ENCODE measurements at regions not wholly inside any gene's neighbourhood (a gene's known extent, or its start where the extent isn't known, plus 50 kb on each side); places are given as distances from the start of the nearest gene placed in this dataset.
"Not testable (repeated sequence)": the region's sequence is repeated elsewhere in the genome, so short reads cannot be mapped to it uniquely, and the experiment has no call there.

GRCh38 chrX:69431420-69431819 lies 72.7 kb upstream of the NALF2 start:
- no CpG with 5 or more reads among the region's 1 CpG for WGBS
- Histone ChIP-seq H3K36me3 (ENCODE audit: insufficient read depth, low read length) (no peaks in the 10 kb centered on the region), H3K27me3 (ENCODE audit: insufficient read depth, low read length) (no peaks in the 10 kb centered on the region), H3K4me3 (ENCODE audit: low read length) (no peak overlapping the region), H3K9ac (ENCODE audit: low read depth, low read length) (no peak overlapping the region), H3K4me1 (ENCODE audit: insufficient read depth, low read length) (no peaks in the 10 kb centered on the region), H3K27ac (ENCODE audit: low read depth, low read length) (no peak overlapping the region), H3K9me3 (ENCODE audit: insufficient read depth, low read depth, low read length) (no peaks in the 10 kb centered on the region)

GRCh38 chrX:69430785-69431184 lies 73.3 kb upstream of the NALF2 start:
- no peak overlapping the region for H3K27ac ChIP-seq (ENCODE audit: low read depth, low read length)
- H3K9me3 ChIP-seq (ENCODE audit: insufficient read depth, low read depth, low read length) = no peaks in the 10 kb centered on the region
- no peak overlapping the region for H3K4me3 ChIP-seq (ENCODE audit: low read length)
- no peaks in the 10 kb centered on the region for H3K27me3 ChIP-seq (ENCODE audit: insufficient read depth, low read length)
- no peaks in the 10 kb centered on the region for H3K4me1 ChIP-seq (ENCODE audit: insufficient read depth, low read length)
- 86% methylated on average over 1 of the region's 2 CpGs for WGBS
- no peaks in the 10 kb centered on the region for H3K36me3 ChIP-seq (ENCODE audit: insufficient read depth, low read length)
- no peak overlapping the region for H3K9ac ChIP-seq (ENCODE audit: low read depth, low read length)

- Histone ChIP-seq H3K4me3 (ENCODE audit: low read length) (no peak overlapping the region), H3K9ac (ENCODE audit: low read depth, low read length) (no peak overlapping the region), H3K27me3 (ENCODE audit: insufficient read depth, low read length) (no peaks in the 10 kb centered on the region), H3K9me3 (ENCODE audit: insufficient read depth, low read depth, low read length) (no peaks in the 10 kb centered on the region), H3K36me3 (ENCODE audit: insufficient read depth, low read length) (no peaks in the 10 kb centered on the region), H3K4me1 (ENCODE audit: insufficient read depth, low read length) (no peaks in the 10 kb centered on the region), H3K27ac (ENCODE audit: low read depth, low read length) (no peak overlapping the region)
- WGBS = 78% methylated on average over 6 of the region's 6 CpGs
These were observed 74.6 kb upstream of the NALF2 start for GRCh38 chrX:69429339-69430015.

GRCh38 chrX:69428216-69428615 lies 75.9 kb upstream of the NALF2 start:
- Histone ChIP-seq H3K4me1 (ENCODE audit: insufficient read depth, low read length) (no peaks in the 10 kb centered on the region), H3K27ac (ENCODE audit: low read depth, low read length) (no peak overlapping the region), H3K36me3 (ENCODE audit: insufficient read depth, low read length) (no peaks in the 10 kb centered on the region), H3K9me3 (ENCODE audit: insufficient read depth, low read depth, low read length) (no peaks in the 10 kb centered on the region), H3K4me3 (ENCODE audit: low read length) (no peak overlapping the region), H3K9ac (ENCODE audit: low read depth, low read length) (no peak overlapping the region), H3K27me3 (ENCODE audit: insufficient read depth, low read length) (no peaks in the 10 kb centered on the region)
- WGBS = 93% methylated on average over 2 of the region's 2 CpGs

DNA sequence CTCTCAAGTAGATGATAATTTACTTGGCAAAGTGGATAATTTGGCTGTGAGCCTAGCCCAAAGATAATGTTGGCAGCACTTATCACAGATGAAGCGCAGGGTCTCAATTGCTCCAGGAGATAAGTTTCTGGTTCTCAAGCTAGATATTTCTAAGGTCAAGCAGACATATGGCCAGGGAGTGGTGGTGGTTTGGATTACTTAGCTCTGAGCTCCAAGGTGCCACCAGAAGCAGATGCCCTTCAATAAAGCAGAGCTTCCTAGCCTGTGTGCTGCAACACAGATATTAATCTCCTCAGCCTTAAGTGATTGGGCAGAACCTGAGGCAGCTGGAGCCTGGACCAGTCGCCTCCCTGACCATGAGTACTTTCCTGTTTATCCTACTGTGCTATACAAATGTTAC lies 79.2 kb upstream of the NALF2 start:
- 89% methylated on average over 2 of the region's 2 CpGs for WGBS
- Histone ChIP-seq H3K4me3 (ENCODE audit: low read length) (no peak overlapping the region), H3K9me3 (ENCODE audit: insufficient read depth, low read depth, low read length) (no peaks in the 10 kb centered on the region), H3K27ac (ENCODE audit: low read depth, low read length) (no peak overlapping the region), H3K4me1 (ENCODE audit: insufficient read depth, low read length) (no peaks in the 10 kb centered on the region), H3K9ac (ENCODE audit: low read depth, low read length) (no peak overlapping the region), H3K36me3 (ENCODE audit: insufficient read depth, low read length) (no peaks in the 10 kb centered on the region), H3K27me3 (ENCODE audit: insufficient read depth, low read length) (no peaks in the 10 kb centered on the region)

GRCh38 chrX:69424161-69424560 lies 80.0 kb upstream of the NALF2 start:
- Histone ChIP-seq H3K9ac (ENCODE audit: low read depth, low read length) (no peak overlapping the region), H3K36me3 (ENCODE audit: insufficient read depth, low read length) (no peaks in the 10 kb centered on the region), H3K27me3 (ENCODE audit: insufficient read depth, low read length) (no peaks in the 10 kb centered on the region), H3K4me1 (ENCODE audit: insufficient read depth, low read length) (no peaks in the 10 kb centered on the region), H3K4me3 (ENCODE audit: low read length) (no peak overlapping the region), H3K27ac (ENCODE audit: low read depth, low read length) (no peak overlapping the region), H3K9me3 (ENCODE audit: insufficient read depth, low read depth, low read length) (no peaks in the 10 kb centered on the region)

GRCh38 chrX:69422208-69422607 lies 81.9 kb upstream of the NALF2 start:
- not testable (repeated sequence) for H3K4me1 ChIP-seq (ENCODE audit: insufficient read depth, low read length); H3K4me3 ChIP-seq (ENCODE audit: low read length); H3K9me3 ChIP-seq (ENCODE audit: insufficient read depth, low read depth, low read length); H3K27ac ChIP-seq (ENCODE audit: low read depth, low read length); H3K36me3 ChIP-seq (ENCODE audit: insufficient read depth, low read length); H3K9ac ChIP-seq (ENCODE audit: low read depth, low read length); H3K27me3 ChIP-seq (ENCODE audit: insufficient read depth, low read length)
- 85% methylated on average over 14 of the region's 19 CpGs for WGBS

DNA sequence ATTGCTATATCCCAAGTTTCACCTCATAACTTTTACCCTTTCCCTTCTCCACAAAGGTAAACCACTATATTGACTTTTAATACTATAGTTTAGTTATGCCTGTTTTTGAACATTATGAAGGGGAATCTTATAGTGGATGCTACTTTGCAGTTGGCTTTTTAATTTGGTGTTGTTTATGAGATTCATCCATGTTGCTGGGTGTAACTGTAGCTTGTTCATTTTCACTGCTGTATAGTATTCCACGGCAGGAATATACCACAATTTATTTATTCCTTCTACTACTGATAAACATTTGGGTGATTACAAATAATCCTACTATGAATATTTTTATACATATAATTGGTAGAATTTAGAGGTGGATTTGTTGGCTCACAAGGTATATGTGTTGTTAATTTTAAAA lies 88.4 kb upstream of the NALF2 start:
- no CpG with 5 or more reads among the region's 1 CpG for WGBS
- Histone ChIP-seq H3K4me3 (ENCODE audit: low read length) (no peak overlapping the region), H3K27me3 (ENCODE audit: insufficient read depth, low read length) (no peaks in the 10 kb centered on the region), H3K9ac (ENCODE audit: low read depth, low read length) (no peak overlapping the region), H3K36me3 (ENCODE audit: insufficient read depth, low read length) (no peaks in the 10 kb centered on the region), H3K4me1 (ENCODE audit: insufficient read depth, low read length) (no peaks in the 10 kb centered on the region), H3K27ac (ENCODE audit: low read depth, low read length) (no peak overlapping the region), H3K9me3 (ENCODE audit: insufficient read depth, low read depth, low read length) (no peaks in the 10 kb centered on the region)

- H3K27me3 ChIP-seq (ENCODE audit: insufficient read depth, low read length) = no peaks in the 10 kb centered on the region
- no peaks in the 10 kb centered on the region for H3K36me3 ChIP-seq (ENCODE audit: insufficient read depth, low read length)
- no peak overlapping the region for H3K9ac ChIP-seq (ENCODE audit: low read depth, low read length)
- WGBS = over 99% methylated on average over 3 of the region's 3 CpGs
- no peak overlapping the region for H3K27ac ChIP-seq (ENCODE audit: low read depth, low read length)
- no peaks in the 10 kb centered on the region for H3K4me1 ChIP-seq (ENCODE audit: insufficient read depth, low read length)
- H3K4me3 ChIP-seq (ENCODE audit: low read length) = no peak overlapping the region
- no peaks in the 10 kb centered on the region for H3K9me3 ChIP-seq (ENCODE audit: insufficient read depth, low read depth, low read length)
These were observed 91.5 kb upstream of the NALF2 start for GRCh38 chrX:69412661-69413060.

GRCh38 chrX:69398881-69399280 lies 105.2 kb upstream of the NALF2 start:
- Histone ChIP-seq H3K9ac (ENCODE audit: low read depth, low read length) (no peak overlapping the region), H3K27me3 (ENCODE audit: insufficient read depth, low read length) (no peaks in the 10 kb centered on the region), H3K36me3 (ENCODE audit: insufficient read depth, low read length) (no peaks in the 10 kb centered on the region), H3K4me3 (ENCODE audit: low read length) (no peak overlapping the region), H3K27ac (ENCODE audit: low read depth, low read length) (no peak overlapping the region), H3K4me1 (ENCODE audit: insufficient read depth, low read length) (peaks cover 20% of the 10 kb centered on the region), H3K9me3 (ENCODE audit: insufficient read depth, low read depth, low read length) (no peaks in the 10 kb centered on the region)

DNA sequence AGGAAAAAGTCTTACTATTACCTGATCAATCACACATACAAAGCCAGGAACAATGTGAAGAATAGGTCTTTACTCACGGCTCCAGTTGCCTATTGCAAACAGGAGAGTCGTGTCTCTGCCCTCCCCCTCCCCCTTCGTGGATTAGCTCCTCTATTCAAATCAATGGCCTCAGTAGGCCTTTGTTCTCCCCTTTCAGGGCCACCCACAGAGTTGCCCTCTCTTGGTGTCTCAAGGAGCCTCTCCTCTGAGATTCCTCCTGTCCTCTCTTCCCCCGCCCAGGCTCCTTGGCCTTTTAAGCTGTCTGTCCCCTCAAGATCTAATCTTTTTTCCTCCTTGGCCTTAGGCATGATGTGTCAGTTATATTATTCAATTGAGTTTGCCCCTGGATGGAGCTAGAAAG lies 107.2 kb upstream of the NALF2 start:
- no peaks in the 10 kb centered on the region for H3K36me3 ChIP-seq (ENCODE audit: insufficient read depth, low read length)
- H3K27ac ChIP-seq (ENCODE audit: low read depth, low read length) = no peak overlapping the region; the same call in 1 of the 2 replicates
- no peaks in the 10 kb centered on the region for H3K27me3 ChIP-seq (ENCODE audit: insufficient read depth, low read length)
- H3K9ac ChIP-seq (ENCODE audit: low read depth, low read length) = no peak overlapping the region
- H3K4me1 ChIP-seq (ENCODE audit: insufficient read depth, low read length) = peaks cover 20% of the 10 kb centered on the region
- no peak overlapping the region for H3K4me3 ChIP-seq (ENCODE audit: low read length)
- 16% methylated on average over 4 of the region's 4 CpGs for WGBS
- H3K9me3 ChIP-seq (ENCODE audit: insufficient read depth, low read depth, low read length) = no peaks in the 10 kb centered on the region

- no peaks in the 10 kb centered on the region for H3K9me3 ChIP-seq (ENCODE audit: insufficient read depth, low read depth, low read length)
- WGBS = 89% methylated on average over 4 of the region's 4 CpGs
- H3K4me3 ChIP-seq (ENCODE audit: low read length) = no peak overlapping the region
These were observed 108.8 kb upstream of the NALF2 start for GRCh38 chrX:69395306-69395705.

More at GRCh38 chrX:69395306-69395705, 108.8 kb upstream of the NALF2 start:
- H3K27ac ChIP-seq (ENCODE audit: low read depth, low read length) = no peak overlapping the region
- no peak overlapping the region for H3K9ac ChIP-seq (ENCODE audit: low read depth, low read length)
- peaks cover 20% of the 10 kb centered on the region for H3K4me1 ChIP-seq (ENCODE audit: insufficient read depth, low read length)
- no peaks in the 10 kb centered on the region for H3K36me3 ChIP-seq (ENCODE audit: insufficient read depth, low read length)
- no peaks in the 10 kb centered on the region for H3K27me3 ChIP-seq (ENCODE audit: insufficient read depth, low read length)
